ENCODE measurements at regions not wholly inside any gene's neighbourhood (a gene's known extent, or its start where the extent isn't known, plus 50 kb on each side); places are given as distances from the start of the nearest gene placed in this dataset.

DNA sequence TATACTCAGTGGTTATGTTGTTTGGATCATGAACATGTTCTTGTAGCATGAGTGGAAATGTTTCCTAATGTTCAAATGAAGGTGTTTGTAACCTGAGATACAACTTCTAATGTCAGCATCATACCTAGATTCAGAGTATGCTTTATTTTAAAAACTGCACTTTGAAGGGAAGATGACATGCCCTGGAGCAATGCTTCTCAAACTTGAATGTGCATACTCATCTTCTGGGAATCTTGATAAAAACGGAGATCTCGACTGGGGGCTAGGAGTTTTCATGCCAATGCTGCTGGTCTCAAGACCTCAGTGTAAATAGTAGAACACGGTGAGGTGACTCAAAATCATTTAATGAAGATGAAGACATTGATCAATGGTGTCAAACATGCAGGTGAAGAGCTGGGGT, 440.0 kb upstream of the NOX3 start:
- TF ChIP-seq, protein P1, sequence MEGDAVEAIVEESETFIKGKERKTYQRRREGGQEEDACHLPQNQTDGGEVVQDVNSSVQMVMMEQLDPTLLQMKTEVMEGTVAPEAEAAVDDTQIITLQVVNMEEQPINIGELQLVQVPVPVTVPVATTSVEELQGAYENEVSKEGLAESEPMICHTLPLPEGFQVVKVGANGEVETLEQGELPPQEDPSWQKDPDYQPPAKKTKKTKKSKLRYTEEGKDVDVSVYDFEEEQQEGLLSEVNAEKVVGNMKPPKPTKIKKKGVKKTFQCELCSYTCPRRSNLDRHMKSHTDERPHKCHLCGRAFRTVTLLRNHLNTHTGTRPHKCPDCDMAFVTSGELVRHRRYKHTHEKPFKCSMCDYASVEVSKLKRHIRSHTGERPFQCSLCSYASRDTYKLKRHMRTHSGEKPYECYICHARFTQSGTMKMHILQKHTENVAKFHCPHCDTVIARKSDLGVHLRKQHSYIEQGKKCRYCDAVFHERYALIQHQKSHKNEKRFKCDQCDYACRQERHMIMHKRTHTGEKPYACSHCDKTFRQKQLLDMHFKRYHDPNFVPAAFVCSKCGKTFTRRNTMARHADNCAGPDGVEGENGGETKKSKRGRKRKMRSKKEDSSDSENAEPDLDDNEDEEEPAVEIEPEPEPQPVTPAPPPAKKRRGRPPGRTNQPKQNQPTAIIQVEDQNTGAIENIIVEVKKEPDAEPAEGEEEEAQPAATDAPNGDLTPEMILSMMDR (IDR thresholded peaks at IDR 0.05; ENCODE audit: insufficient read depth, low read length, missing control alignments), result no peak
- no peak overlapping the region for H3K4me3 ChIP-seq (ENCODE audit: low read depth, low read length)
- POLR2A ChIA-PET, result no interaction called here
- CTCF ChIA-PET, result no interaction called here
- no peak for DNase-seq (ENCODE audit: low read depth, low spot score)

DNA sequence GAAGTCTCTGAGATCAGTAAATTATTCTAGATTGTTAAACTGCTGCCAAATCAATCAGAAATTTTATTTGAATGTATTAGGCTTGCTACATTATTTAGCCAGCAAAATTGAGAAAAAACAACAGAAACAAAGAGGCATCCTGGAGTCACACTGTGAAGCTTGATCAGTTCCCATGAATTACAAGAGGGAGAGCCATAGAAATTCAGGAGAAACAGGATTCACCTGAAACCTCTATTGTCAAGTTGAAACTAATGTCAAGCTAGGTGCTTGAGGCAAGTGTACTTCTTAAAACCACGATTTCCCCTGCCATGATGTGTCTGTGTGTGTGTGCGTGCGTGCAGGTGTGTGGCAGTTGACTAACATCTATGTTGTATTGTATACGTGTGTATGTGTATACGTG, 439.1 kb upstream of the NOX3 start:
- no peak overlapping the region for H3K4me3 ChIP-seq (ENCODE audit: low read depth, low read length)
- TF ChIP-seq, protein P1 (IDR thresholded peaks at IDR 0.05; ENCODE audit: insufficient read depth, low read length, missing control alignments), result no peak
- no peak for DNase-seq (ENCODE audit: low read depth, low spot score)
- POLR2A ChIA-PET, result no interaction called here
- CTCF ChIA-PET, result no interaction called here

DNA sequence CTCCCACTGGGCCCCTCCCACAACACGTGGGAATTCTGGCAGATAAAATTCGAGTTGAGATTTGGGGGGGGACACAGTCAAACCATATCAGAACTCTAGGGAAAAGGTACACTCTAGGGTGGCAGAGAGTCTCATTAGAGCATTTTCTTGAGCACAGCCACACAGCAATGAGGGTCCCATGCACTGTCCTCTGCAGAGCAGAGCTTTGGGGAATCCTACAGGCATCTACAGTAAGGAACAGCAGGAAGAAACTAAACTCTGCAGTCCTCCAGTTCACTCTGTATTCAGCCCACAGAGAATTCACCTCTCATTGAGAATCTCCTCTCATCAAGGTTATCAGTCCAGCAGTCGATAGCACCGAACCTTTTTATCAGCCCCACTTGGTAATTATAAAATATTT, 438.6 kb upstream of the NOX3 start:
- H3K4me3 ChIP-seq (ENCODE audit: low read depth, low read length), result no peak overlapping the region
- DNase-seq (ENCODE audit: low read depth, low spot score), result no peak
- POLR2A ChIA-PET, result no interaction called here
- TF ChIP-seq, protein P1 (IDR thresholded peaks at IDR 0.05; ENCODE audit: insufficient read depth, low read length, missing control alignments), result no peak
- CTCF ChIA-PET, result no interaction called here

DNA sequence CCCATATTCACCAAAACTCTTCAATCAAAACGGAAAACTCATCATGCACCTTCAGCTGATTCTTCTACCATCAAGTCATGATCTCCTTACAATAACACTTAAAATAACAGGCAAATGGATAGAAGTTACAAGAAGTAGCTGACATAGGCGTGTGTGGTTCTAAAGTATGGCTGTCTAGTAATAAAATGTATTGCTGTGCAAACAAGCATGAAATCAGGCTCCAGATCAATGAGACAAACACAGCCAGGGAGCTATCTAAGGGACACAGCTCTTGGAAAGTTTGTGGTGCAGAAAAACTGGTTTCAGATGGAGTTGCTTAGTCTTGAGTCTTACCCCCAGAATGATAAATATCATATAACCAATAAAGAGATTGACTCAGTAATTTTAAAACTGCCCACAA, 434.8 kb upstream of the NOX3 start:
- ChIA-PET CTCF (no interaction called here), POLR2A (no interaction called here)
- TF ChIP-seq, protein P1 (IDR thresholded peaks at IDR 0.05; ENCODE audit: insufficient read depth, low read length, missing control alignments), result no peak
- no peak for DNase-seq (ENCODE audit: low read depth, low spot score)
- H3K4me3 ChIP-seq (ENCODE audit: low read depth, low read length), result no peak overlapping the region

DNA sequence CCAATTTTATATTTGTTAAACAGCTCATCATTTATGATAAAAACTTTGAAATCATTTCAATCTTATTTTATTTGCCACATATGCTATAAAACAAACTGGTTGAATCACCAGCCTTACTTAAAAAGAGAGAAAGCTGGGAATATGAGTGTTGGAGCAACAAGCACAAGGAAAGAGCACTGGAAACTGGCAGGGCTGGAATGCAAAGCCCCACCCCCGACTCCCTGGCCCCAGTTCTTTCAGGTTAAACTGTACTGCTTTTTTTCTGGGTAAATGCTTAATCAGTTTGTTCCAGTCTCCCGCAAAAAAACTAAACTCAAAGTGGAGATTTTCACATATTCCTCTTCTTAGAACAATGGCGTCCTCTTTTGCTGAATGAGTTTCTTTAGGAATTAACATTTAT, 433.8 kb upstream of the NOX3 start:
- no peak for DNase-seq (ENCODE audit: low read depth, low spot score)
- POLR2A ChIA-PET, result no interaction called here
- H3K4me3 ChIP-seq (ENCODE audit: low read depth, low read length), result no peak overlapping the region
- CTCF ChIA-PET, result no interaction called here
- TF ChIP-seq, protein P1 (IDR thresholded peaks at IDR 0.05; ENCODE audit: insufficient read depth, low read length, missing control alignments), result no peak

DNA sequence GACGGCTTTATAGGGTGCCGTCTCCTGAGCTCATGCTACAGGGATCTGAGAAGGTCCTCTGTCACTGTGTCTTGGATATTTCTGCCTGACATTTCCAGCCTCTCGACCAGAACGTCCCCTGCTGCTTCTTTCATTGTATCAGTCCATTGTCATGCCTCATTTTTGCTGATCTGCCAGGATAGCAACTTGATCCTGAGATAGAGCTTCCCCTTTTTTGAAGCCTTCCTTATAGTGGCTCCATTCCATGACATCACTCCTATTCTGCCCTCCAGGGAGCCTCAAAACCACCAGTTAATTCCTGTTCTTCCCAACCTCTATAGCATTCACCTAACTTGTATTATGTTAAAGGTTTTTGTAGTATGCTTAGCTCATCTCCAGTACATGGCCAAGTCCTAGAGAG, 431.8 kb upstream of the NOX3 start:
- DNase-seq (ENCODE audit: low read depth, low spot score), result no peak
- no peak overlapping the region for H3K4me3 ChIP-seq (ENCODE audit: low read depth, low read length)
- TF ChIP-seq, protein P1 (IDR thresholded peaks at IDR 0.05; ENCODE audit: insufficient read depth, low read length, missing control alignments), result no peak
- ChIA-PET CTCF (no interaction called here), POLR2A (no interaction called here)
